ENCODE measurements at regions not wholly inside any gene's neighbourhood (a gene's known extent, or its start where the extent isn't known, plus 50 kb on each side); places are given as distances from the start of the nearest gene placed in this dataset.

GRCh38 chr4:179465131-179465797 lies 2023.0 kb upstream of the AGA start:
- DNase-seq (ENCODE audit: low spot score): peak; percentile 7

- no peak for DNase-seq (ENCODE audit: low spot score)
Measured at GRCh38 chr4:179467878-179468277, 2025.6 kb upstream of the AGA start.

DNA sequence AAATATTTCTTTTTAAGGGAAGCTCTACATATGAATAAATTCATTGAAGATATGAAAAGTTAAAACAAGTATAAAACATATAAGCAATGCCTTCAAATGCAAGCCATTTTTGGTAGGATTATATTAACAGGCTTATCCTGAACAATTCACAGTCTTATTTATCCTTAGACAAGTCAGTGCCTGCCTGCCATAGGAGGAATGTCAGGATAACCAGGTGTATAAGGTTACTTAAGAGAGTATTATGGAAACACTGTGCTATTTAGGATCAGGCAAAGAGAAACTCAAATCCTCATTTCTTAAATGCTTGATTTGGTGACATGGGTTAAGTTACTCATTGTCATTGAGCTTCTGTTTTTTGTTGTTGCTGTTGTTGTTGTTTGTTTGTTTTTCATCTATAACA lies 2029.9 kb upstream of the AGA start:
- no peak for DNase-seq (ENCODE audit: low spot score)

DNA sequence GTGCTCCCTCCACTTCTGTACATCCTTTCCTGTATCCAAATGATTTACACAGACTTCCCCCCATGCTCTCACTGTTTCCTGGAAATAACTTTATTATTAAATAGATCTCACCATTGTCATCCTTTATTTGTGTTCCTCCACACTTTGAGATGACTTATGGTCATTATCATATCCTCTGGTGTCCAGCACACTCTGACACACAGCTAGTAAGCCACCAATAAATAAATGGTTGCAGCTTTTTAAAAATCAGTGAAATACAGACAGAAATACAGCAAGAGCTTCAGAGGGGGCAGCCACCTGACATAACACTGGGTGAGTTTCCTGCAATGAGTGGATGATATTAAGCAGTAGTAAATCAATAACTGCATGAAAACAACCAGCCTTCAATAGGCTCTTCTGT lies 2036.4 kb upstream of the AGA start:
- no peak for DNase-seq (ENCODE audit: low spot score)

DNA sequence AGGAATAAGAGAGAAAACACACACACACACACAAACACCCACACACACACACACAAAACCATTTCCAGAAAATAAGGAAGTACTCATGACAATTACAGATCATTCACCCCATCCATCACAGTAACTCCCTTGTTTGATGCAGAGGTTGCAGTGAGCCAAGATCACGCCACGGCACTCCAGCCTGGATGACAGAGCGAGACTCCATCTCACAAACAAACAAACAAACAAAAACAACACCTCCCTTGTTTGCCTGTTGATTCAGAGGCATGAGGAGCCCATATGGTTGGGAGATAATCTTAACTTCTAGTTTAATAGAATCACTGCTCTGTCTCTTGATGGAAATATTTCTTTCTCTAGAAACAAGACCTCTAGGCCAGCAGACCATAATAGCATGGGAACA lies 2043.5 kb upstream of the AGA start:
- no peak for DNase-seq (ENCODE audit: low spot score)

- DNase-seq (ENCODE audit: low spot score): no peak
Measured at GRCh38 chr4:179486570-179487335, 2044.5 kb upstream of the AGA start.

DNA sequence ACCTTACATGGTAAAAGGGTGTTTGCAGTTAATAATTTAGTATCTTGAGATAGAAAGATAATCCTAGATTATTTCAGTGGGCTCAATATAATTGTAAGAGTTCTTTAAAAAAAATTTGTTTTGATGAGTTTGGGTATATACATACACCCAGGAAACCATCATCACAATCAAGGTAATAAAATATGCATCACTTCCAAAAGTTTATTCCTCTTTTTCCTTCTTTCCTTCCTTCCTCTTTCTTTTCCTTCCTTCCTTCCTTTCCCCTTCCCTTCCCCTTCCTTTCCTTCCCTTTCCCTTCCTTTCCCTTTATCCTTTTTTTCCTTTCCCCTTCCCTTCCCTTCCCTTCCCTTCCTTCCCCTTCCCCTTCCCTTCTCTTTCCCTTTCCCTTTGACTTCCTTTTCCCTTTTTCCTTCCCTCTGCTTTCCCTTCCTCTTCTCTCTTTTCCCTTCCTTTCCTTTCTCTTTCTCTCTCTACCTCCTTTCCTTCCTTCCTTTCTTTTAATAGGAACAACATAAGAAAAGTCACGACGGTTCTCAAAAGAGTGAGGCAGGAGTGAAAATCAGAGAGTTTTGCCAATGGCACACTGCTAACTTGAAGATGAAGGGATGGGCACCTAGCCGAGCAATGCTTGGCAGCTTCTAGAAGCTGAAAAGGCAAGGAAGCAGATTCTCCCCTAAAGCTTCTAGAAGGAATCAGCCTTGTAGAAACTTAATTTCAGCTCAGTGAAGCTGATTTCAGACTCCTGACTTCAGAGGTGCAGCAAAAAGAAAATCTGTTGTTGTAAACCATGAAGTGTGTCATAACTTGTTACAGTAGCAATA lies 2050.2 kb upstream of the AGA start:
- DNase-seq (ENCODE audit: low spot score): no peak

GRCh38 chr4:179503976-179504375 lies 2061.7 kb upstream of the AGA start:
- no peak for DNase-seq (ENCODE audit: low spot score)

- DNase-seq (ENCODE audit: low spot score): no peak
Measured at GRCh38 chr4:179509489-179509888, 2067.3 kb upstream of the AGA start.

DNA sequence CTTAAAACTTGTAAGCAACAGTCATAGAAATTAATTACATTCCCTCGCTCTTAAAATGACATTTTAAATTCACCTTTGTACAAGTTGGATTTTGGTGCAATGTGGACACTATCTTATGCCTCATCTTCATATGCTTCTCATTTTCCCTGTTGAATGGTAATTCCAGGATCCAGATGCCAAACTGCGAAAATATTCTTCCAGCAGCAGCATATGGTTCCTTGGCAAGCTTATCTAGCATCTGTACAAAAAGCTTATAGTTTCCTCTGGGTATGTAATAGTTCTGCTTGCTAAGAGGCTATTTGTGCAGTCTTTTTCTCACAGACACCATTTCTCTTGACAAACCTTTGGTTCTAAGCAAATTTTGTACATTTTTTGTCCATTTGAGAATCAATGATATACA lies 2079.7 kb upstream of the AGA start:
- no peak for DNase-seq (ENCODE audit: low spot score)

- no peak for DNase-seq (ENCODE audit: low spot score)
Measured at GRCh38 chr4:179530958-179531357, 2088.7 kb upstream of the AGA start.

DNA sequence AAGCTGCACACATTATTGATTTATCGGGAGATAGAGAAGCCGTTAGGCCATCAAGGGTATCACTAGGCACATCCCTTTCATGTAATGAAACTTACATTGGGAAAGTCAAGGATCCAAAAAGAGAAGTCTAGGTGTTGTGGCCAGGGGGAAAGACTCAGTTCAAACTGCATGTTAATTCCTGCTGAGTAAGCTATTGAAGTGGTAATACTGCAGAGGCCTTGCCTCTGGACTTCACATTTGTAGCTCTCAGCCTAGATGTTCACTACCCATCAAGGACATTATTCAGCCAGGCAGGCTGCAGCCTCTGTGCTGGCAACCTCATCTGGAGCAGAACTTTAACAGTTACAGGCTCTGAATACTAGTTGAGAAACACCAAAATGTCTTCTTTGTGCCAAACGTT lies 2094.5 kb upstream of the AGA start:
- DNase-seq (ENCODE audit: low spot score): no peak

DNA sequence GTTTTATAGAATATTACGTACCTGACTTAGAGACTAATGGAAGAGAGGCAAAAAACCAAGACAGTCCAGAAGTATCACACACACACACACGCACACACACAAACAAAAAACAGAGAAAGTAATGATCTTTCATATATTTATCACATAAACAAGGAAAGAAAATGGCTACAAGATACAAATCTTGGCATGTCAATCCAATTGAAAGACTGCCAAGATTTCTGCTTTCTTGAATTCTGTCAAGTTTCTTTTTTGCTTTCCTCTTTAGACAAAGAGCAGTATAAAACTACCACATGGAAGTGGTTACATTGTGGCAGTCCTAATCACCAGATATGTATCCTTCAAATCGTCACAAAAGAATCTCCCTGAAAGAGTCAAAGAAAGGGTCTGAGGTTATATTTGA lies 2097.4 kb upstream of the AGA start:
- no peak for DNase-seq (ENCODE audit: low spot score)

DNA sequence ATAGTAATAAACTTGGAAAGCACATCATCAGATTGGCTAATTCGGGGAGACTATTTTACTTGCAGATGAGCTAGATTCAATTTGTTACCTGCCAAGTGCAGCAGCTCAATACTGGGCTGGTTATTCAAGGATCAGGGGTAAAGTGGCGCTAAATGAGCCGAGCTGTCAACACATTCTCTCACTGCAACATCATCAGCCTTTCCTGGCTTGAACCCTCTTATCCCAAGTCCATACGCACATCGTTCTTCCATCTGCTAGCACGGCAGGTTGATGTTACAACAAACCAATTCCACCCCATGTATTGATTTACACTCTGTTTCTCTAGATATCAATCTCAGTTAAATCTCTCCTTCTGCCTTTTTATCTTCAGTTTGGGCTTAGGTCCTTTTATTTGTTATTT lies 2101.5 kb upstream of the AGA start:
- no peak for DNase-seq (ENCODE audit: low spot score)

DNA sequence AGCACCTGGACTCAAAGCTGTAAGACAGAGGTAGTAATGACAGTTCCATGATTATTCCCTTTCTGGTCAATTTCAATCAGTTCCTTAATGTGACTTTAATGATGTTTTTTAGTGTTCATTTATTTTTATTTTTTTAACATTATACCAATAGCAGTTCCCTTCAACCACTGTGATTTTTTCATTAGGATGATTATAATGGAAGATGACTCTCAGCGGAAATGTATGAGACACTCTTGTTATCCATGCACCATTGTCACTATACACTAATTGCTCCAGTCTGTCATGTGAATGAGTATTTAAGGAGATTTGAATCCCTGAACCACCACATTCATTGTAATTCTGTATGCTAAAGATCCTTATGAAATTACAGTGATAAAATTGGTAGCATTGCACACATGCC lies 2102.3 kb upstream of the AGA start:
- no peak for DNase-seq (ENCODE audit: low spot score)

GRCh38 chr4:179552131-179552530 lies 2109.9 kb upstream of the AGA start:
- no peak for DNase-seq (ENCODE audit: low spot score)

DNA sequence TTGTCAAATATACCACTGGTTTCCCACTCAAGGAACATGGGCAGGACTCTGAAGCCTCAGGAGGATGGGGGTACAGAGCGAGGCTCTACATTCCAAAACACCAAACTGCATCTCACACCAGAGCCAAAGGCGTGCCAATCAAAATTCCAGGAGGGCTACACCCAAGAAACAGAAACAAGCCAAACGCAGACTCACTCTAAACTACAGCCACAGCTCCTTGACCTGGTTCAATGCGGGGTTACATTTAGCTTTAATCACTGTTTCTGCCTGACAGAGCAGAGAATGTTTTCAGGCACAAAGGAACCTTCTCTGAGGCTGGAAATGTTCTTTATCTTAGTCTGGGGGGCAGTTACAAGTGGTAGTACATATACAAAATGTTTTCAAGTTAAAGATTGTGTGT lies 2121.5 kb upstream of the AGA start:
- DNase-seq (ENCODE audit: low spot score): no peak

GRCh38 chr4:179569549-179569948 lies 2127.3 kb upstream of the AGA start:
- no peak for DNase-seq (ENCODE audit: low spot score)

DNA sequence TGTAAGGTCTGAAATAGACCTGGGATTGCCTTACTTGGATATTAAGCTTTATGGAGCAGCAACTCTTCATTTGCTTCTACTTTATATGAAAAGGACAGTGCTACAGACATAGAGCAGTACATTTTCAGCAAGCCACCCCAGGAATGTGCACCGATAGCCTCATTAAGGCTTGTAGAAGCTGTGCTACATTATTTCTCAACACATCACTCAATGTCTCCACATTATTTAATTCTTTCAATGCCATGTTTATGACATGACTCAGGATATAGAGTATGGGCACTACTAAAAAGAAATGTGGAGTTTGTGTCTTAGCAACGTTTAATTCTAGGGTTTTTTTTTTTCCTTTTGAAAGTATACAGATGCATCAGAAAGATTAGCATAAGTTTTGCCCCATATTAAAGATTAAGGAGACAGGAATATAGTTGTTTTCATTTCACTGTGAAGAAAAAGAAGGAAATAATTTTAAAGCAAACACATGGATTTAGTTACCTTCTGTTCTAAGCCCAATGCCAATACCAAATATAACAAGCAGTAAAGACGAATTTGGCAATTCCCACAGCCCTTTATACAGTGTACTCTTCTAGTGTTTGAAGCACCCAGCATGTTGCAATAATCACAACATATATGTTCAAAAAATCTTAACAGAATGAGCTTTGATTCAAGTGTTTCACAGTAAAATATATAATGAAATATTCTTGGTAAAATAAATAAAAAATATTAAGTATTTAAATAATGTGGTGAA lies 2140.1 kb upstream of the AGA start:
- DNase-seq (ENCODE audit: low spot score): no peak

DNA sequence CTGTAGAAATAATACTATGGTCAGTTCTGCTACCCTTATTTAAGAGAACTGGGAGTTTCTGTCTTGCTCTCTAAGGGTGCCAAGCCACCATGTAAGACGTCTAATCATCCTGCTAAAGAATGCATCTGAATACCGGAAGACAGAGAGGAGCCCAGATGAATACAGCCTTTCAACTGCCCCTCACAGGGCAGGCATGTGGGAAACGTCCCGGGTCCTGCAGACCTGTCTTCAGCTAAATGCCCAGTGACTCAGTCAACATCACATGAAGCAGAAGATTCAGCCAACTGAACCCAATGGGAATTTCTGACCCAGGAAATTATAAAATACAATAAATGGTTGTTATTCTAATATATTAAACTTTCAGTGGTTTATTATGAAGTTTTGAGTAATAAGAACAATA lies 2141.0 kb upstream of the AGA start:
- no peak for DNase-seq (ENCODE audit: low spot score)

GRCh38 chr4:179584101-179584500 lies 2141.9 kb upstream of the AGA start:
- no peak for DNase-seq (ENCODE audit: low spot score)

DNA sequence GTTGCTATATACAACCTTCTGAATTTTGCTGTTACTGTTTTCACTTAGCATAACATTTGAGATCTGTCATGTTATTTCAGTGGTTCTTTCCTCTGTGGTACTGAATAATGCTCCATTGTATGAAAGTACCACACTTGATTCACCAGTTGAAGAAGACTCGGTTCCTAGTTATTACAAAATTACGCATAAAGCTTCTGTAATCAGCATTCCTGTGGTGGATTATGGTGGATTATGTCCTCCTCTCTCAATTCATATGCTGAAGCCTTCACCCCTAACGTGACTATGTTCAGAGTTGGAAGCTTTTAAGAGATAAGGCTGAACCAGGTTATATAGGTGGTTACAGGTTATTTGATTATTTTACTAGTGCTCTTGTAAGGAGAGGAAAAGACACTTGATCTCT lies 2143.5 kb upstream of the AGA start:
- DNase-seq (ENCODE audit: low spot score): no peak

All from kidney capillary endothelial cell (primary cell).